ENCODE measurements at regions not wholly inside any gene's neighbourhood (a gene's known extent, or its start where the extent isn't known, plus 50 kb on each side); places are given as distances from the start of the nearest gene placed in this dataset.

- TF ChIP-seq REST (IDR thresholded peaks at IDR 0.05; ENCODE audit: unreplicated experiment): no peak
- no peak for TF ChIP-seq EZH2 (IDR thresholded peaks at IDR 0.05; ENCODE audit: low read depth, unreplicated experiment)
- no peak for TF ChIP-seq ZNF462 (CRISPR knock-in tag; IDR thresholded peaks at IDR 0.05)
- no peak for TF ChIP-seq JUNB (IDR thresholded peaks at IDR 0.05; ENCODE audit: unreplicated experiment)
Observed at GRCh38 chr7:41174521-41174920, 528.4 kb downstream of the INHBA start (continued).

GRCh38 chr7:41170466-41170865, 532.4 kb downstream of the INHBA start:
- H3K36me3 ChIP-seq (ENCODE audit: insufficient read depth): no peaks in the 10 kb centered on the region
- DNase-seq (ENCODE audit: low spot score): no peak
- no peak for ATAC-seq
- Mint-ChIP-seq H3K9me3 (no peaks in the 10 kb centered on the region), H3K27ac (no peak overlapping the region), H3K4me3 (no peak overlapping the region), H3K4me1 (no peaks in the 10 kb centered on the region), H3K27me3 (ENCODE audit: insufficient read depth, low read depth, poor library complexity) (no peaks in the 10 kb centered on the region), H3K36me3 (ENCODE audit: low read depth) (no peaks in the 10 kb centered on the region)
- peaks cover 4% of the 10 kb centered on the region; the same call in 1 of the 2 replicates for H3K9me2 ChIP-seq (ENCODE audit: insufficient read depth)
- H3K4me3 ChIP-seq: no peak overlapping the region
- H3K27ac ChIP-seq (ENCODE audit: low read depth): no peak overlapping the region
- H2AFZ ChIP-seq: no peak overlapping the region
- no peaks in the 10 kb centered on the region for H3K27me3 ChIP-seq (ENCODE audit: insufficient read depth)
- H4K20me1 ChIP-seq (replicated peaks; ENCODE audit: insufficient read depth): no peaks in the 10 kb centered on the region
- H3K4me1 ChIP-seq (ENCODE audit: insufficient read depth): no peaks in the 10 kb centered on the region
- no peaks in the 10 kb centered on the region for H3K79me2 ChIP-seq (replicated peaks; ENCODE audit: insufficient read depth)
- no peak overlapping the region for H3K4me2 ChIP-seq
- H3F3A ChIP-seq (replicated peaks; ENCODE audit: low read depth): no peaks in the 10 kb centered on the region
- TF ChIP-seq ZNF462 (CRISPR knock-in tag; IDR thresholded peaks at IDR 0.05) (no peak), ZNF331 (CRISPR knock-in tag; IDR thresholded peaks at IDR 0.05; ENCODE audit: low read depth) (no peak)

Data from GM23338 (cell line).